Upper lobe of left lung (tissue), 4 donors: ENCODE measurements at regions not wholly inside any gene's neighbourhood (a gene's known extent, or its start where the extent isn't known, plus 50 kb on each side); places are given as distances from the start of the nearest gene placed in this dataset.

Experiments
- CTCF ChIP-seq, 6 experiments: fragments of 450-650 bp in 4 of 6; fragments of 200-600 bp in 2 of 6; sonication (generic) in 2 of 6; IDR thresholded peaks; one replicate each; pipeline ENCODE4 v1.5.1; 2016 to 2019; ENCODE audit warnings: antibody characterized with exemption in 6 of 6
- EP300 ChIP-seq, 4 donors: sonication (generic); formaldehyde crosslinking; IDR thresholded peaks; one replicate each; pipeline ENCODE4 v1.5.1; 2017; ENCODE audit warnings: antibody characterized with exemption in 4 of 4, control low read depth in 2 of 4

GRCh38 chr11:129268371-129268770, 76.2 kb upstream of the ARHGAP32 start:
- no peak for TF ChIP-seq CTCF (IDR thresholded peaks at IDR 0.05)
- no peak for TF ChIP-seq EP300 (IDR thresholded peaks at IDR 0.05)
